ENCODE measurements at regions not wholly inside any gene's neighbourhood (a gene's known extent, or its start where the extent isn't known, plus 50 kb on each side); places are given as distances from the start of the nearest gene placed in this dataset.

GRCh38 chr22:49462795-49463194 lies 364.9 kb downstream of the BRD1 start:
- TF ChIP-seq POLR2AphosphoS5 (IDR thresholded peaks at IDR 0.05) (no peak), POLR2A (IDR thresholded peaks at IDR 0.05) (no peak)
